ENCODE measurements at regions not wholly inside any gene's neighbourhood (a gene's known extent, or its start where the extent isn't known, plus 50 kb on each side); places are given as distances from the start of the nearest gene placed in this dataset.

DNA sequence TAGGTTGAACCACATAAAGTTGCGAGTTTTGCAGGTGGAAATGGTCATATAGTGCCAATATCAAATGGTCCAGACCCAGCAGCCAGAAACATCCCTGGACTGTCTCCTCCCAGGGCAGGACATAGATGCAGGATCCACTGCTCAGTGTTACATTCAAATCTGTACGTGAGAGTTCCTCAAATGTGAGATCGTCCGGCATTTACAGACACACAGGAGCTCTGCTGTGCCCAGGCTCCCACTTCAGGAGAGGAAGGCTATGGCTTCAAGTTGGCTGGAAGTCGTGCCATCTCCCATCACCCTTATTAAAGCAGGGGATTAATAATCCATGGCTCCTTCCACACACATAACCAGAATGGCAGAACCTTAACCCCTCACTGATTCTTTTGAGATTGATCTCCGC is 688.2 kb upstream of the HS6ST1 start:
- no peak for ATAC-seq
- Histone ChIP-seq H3K27ac (no peak overlapping the region), H3K27me3 (no peaks in the 10 kb centered on the region), H3K4me1 (no peaks in the 10 kb centered on the region), H3K36me3 (no peaks in the 10 kb centered on the region), H3K9me3 (no peaks in the 10 kb centered on the region), H3K4me3 (no peak overlapping the region)
- 92 to 96% methylated on average over 6 of the region's 6 CpGs for WGBS, 2 donors (ENCODE audit: low coverage in 1 of 2)
- no peak for TF ChIP-seq POLR2A (IDR thresholded peaks at IDR 0.05)
- no peak for TF ChIP-seq EP300 (IDR thresholded peaks at IDR 0.05)
- TF ChIP-seq, protein P1, sequence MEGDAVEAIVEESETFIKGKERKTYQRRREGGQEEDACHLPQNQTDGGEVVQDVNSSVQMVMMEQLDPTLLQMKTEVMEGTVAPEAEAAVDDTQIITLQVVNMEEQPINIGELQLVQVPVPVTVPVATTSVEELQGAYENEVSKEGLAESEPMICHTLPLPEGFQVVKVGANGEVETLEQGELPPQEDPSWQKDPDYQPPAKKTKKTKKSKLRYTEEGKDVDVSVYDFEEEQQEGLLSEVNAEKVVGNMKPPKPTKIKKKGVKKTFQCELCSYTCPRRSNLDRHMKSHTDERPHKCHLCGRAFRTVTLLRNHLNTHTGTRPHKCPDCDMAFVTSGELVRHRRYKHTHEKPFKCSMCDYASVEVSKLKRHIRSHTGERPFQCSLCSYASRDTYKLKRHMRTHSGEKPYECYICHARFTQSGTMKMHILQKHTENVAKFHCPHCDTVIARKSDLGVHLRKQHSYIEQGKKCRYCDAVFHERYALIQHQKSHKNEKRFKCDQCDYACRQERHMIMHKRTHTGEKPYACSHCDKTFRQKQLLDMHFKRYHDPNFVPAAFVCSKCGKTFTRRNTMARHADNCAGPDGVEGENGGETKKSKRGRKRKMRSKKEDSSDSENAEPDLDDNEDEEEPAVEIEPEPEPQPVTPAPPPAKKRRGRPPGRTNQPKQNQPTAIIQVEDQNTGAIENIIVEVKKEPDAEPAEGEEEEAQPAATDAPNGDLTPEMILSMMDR (IDR thresholded peaks at IDR 0.05), result no peak
- TF ChIP-seq POLR2AphosphoS5 (IDR thresholded peaks at IDR 0.05), result no peak

DNA sequence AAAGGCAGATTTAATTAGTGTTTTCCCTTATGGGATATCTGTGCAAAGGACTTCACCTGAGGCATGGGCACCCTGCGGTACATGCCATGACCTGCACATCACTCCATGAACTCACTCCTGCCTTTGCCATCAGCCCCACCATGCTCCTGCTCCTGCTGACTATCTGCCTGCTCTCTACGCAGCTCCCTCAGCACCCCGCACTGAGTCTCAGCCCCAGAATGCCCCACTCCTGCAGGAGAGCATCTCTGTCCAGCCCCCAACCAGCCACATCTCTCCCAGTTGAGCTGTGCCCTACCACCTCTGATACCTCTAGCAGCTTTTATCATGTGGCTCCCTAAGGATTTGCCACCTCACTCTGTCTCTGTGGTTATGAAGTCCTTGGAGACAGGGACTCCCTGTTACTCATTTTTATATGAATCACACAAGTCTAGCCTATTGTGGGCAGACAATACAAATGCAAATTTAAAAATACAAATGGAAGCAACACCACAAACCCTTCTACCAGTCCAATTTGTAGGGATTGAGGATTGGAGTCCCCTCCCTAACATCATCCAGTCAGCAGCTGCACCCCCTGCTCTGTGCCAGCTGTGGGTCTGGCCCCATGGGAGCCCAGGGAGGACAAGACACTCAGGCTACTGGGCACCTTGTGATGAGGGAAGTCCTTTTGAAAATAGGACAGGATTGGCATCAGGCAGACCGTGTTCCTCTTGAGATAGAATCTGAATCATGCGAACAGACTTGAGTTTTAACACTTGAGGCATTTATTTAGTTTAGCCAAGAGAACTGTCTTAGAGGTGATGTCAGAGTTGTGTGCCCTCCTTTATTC is 689.6 kb upstream of the HS6ST1 start:
- Histone ChIP-seq H3K27me3 (no peaks in the 10 kb centered on the region), H3K9me3 (no peaks in the 10 kb centered on the region), H3K4me3 (no peak overlapping the region), H3K27ac (no peak overlapping the region), H3K36me3 (no peaks in the 10 kb centered on the region), H3K4me1 (no peaks in the 10 kb centered on the region)
- TF ChIP-seq POLR2A (IDR thresholded peaks at IDR 0.05) (no peak), EP300 (IDR thresholded peaks at IDR 0.05) (no peak), POLR2AphosphoS5 (IDR thresholded peaks at IDR 0.05) (no peak)
- TF ChIP-seq, protein P1 (IDR thresholded peaks at IDR 0.05), result no peak
- 100% methylated on average over 3 of the region's 5 CpGs; no CpG with 5 or more reads in 1 of the 2 donors for WGBS, 2 donors (ENCODE audit: low coverage in 1 of 2)
- ATAC-seq, result no peak

DNA sequence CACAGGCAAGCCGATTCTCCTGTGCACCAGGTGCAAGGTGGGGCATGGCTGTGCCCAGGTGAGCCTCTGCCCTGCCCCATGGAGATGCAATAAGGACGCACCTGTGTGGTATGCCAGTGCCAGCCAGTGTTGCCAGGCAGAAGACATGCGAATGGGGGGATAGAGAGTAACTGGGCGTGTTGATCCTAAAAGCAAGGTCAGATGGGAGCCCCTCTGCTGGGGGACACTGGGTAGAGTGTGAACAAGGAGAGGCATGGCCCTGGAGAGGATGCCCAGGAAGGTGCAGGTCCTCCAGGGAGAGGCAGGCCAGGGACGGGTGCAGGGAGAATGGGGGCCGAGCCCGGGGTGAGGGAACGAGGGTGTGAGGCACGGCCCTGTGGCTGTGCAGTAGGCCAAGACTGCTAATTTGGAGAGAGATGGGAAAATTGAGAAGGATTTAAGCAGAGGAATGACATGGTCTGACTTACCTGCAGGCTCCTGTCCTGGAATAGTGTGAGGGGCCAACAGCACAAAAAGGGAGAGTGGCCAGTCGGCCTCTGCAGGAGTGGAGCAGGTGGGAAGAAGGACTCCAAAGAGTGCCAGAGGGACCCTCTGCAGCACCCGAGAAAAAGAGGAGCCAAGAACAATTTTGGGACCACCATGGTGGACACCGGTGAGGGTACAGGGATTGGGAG is 690.4 kb upstream of the HS6ST1 start:
- H3K27ac ChIP-seq, result no peak overlapping the region
- H3K9me3 ChIP-seq, result no peaks in the 10 kb centered on the region
- no peaks in the 10 kb centered on the region for H3K36me3 ChIP-seq
- TF ChIP-seq POLR2AphosphoS5 (IDR thresholded peaks at IDR 0.05) (no peak), POLR2A (IDR thresholded peaks at IDR 0.05) (no peak), EP300 (IDR thresholded peaks at IDR 0.05) (no peak)
- TF ChIP-seq, protein P1 (IDR thresholded peaks at IDR 0.05), result no peak
- no peak overlapping the region for H3K4me3 ChIP-seq
- no peaks in the 10 kb centered on the region for H3K4me1 ChIP-seq
- ATAC-seq, result peak; percentile 22
- 82 to 85% methylated on average over 7 to 9 of the region's 12 CpGs for WGBS, 2 donors (ENCODE audit: low coverage in 1 of 2)
- H3K27me3 ChIP-seq, result no peaks in the 10 kb centered on the region

DNA sequence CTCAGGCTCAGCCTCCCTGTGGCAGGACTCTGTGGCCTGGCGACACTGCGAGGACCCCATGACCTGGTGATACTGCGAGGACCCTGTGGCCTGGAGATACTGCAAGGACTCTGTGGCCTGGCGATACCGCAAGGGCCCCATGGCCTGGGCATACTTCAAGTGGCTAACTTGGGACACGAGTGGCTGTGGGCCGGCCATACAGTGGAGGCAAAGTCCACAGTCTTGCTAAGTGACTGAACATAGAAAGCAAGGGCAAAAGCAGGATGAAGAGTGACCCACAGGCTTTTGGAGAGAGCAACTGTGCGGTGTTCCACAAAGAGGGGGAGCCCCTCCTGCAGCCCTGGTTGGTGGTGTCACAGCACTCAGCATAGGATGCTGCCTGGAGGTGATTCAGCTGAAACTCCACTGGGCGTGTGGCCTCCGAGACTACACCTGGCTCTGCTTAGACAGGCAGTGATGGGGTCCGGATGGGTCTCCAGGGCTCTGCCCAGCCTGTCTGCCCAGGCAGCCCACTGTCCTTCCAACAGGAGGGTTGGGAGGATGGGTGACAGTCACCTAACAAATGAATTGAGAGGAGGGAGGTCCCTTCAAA is 691.0 kb upstream of the HS6ST1 start:
- ATAC-seq, result no peak
- TF ChIP-seq EP300 (IDR thresholded peaks at IDR 0.05) (no peak), POLR2AphosphoS5 (IDR thresholded peaks at IDR 0.05) (no peak), POLR2A (IDR thresholded peaks at IDR 0.05) (no peak)
- TF ChIP-seq, protein P1 (IDR thresholded peaks at IDR 0.05), result no peak
- no peak overlapping the region for H3K27ac ChIP-seq
- no peaks in the 10 kb centered on the region for H3K36me3 ChIP-seq
- H3K4me1 ChIP-seq, result no peaks in the 10 kb centered on the region
- H3K27me3 ChIP-seq, result no peaks in the 10 kb centered on the region
- H3K9me3 ChIP-seq, result no peaks in the 10 kb centered on the region
- no peak overlapping the region for H3K4me3 ChIP-seq
- 60 to 100% methylated on average over 1 of the region's 11 CpGs for WGBS, 2 donors (ENCODE audit: low coverage in 1 of 2)

All from gastroesophageal sphincter (tissue), 4 donors.